Colonic mucosa (tissue), 4 donors: ENCODE measurements at regions not wholly inside any gene's neighbourhood (a gene's known extent, or its start where the extent isn't known, plus 50 kb on each side); places are given as distances from the start of the nearest gene placed in this dataset.

Source experiments
- DNase-seq: peaks from one replicate; pipeline ENCODE4 v3.0.0-alpha.2; 2020
- H3K27ac ChIP-seq: fragments of 200-600 bp; one replicate; pipeline ENCODE4 v1.8.0; 2021
- H3K27me3 ChIP-seq: fragments of 200-600 bp; one replicate; pipeline ENCODE4 v1.8.0; 2021
- H3K36me3 ChIP-seq: fragments of 200-600 bp; one replicate; pipeline ENCODE4 v1.8.0; 2021
- H3K4me1 ChIP-seq: fragments of 200-600 bp; one replicate; pipeline ENCODE4 v1.8.0; 2021; ENCODE audit warnings: mild to moderate bottlenecking
- H3K4me3 ChIP-seq: fragments of 200-600 bp; one replicate; pipeline ENCODE4 v1.8.0; 2021
- H3K9ac ChIP-seq, 2 donors: one replicate each; pipeline ENCODE4 v1.7.0; 2013; ENCODE audit warnings: control low read depth in 2 of 2, low read depth in 2 of 2, low read length in 2 of 2
- H3K9me3 ChIP-seq: fragments of 200-600 bp; one replicate; pipeline ENCODE4 v1.8.0; 2021
- CTCF ChIP-seq: fragments of 200-600 bp; IDR thresholded peaks from one replicate; pipeline ENCODE4 v1.8.0; 2022; ENCODE audit warnings: antibody characterized with exemption, mild to moderate bottlenecking
- intact Hi-C: fragments of 100-400 bp; cut with DNase I; formaldehyde crosslinking; loops from one replicate; pipeline ENCODE4 v1.14.1; 2022
- donor health status: healthy.
- donor health status: DM: no; HTN: no; CAD: no.
- donor health status: DM: no; HTN: no; CAD: no.

GRCh38 chr4:56272927-56273326, 114.4 kb downstream of the AASDH start:
- Histone ChIP-seq H3K9me3 (no peaks in the 10 kb centered on the region), H3K27ac (peak overlapping the region; percentile 78), H3K4me1 (no peaks in the 10 kb centered on the region), H3K36me3 (no peaks in the 10 kb centered on the region), H3K27me3 (no peaks in the 10 kb centered on the region), H3K9ac (peak overlapping the region in 1 of 2 donors; percentile 62), H3K4me3 (peak overlapping the region; percentile 0)
- DNase-seq = peak; percentile 25
- no peak for TF ChIP-seq CTCF
- intact Hi-C loops = no loop called here

- Histone ChIP-seq H3K4me1 (peaks cover 8% of the 10 kb centered on the region), H3K9me3 (no peaks in the 10 kb centered on the region), H3K27me3 (no peaks in the 10 kb centered on the region), H3K36me3 (no peaks in the 10 kb centered on the region), H3K4me3 (peak overlapping the region; percentile 0), H3K27ac (peak overlapping the region; percentile 78), H3K9ac (peak overlapping the region in 1 of 2 donors; percentile 62)
- intact Hi-C loops = no loop called here
- DNase-seq = peak; percentile 82
- no peak for TF ChIP-seq CTCF
These were observed 115.3 kb downstream of the AASDH start for GRCh38 chr4:56272003-56272402.

- no peak for TF ChIP-seq CTCF
- Histone ChIP-seq H3K9me3 (no peaks in the 10 kb centered on the region), H3K4me1 (peaks cover 8% of the 10 kb centered on the region), H3K4me3 (no peak overlapping the region), H3K36me3 (no peaks in the 10 kb centered on the region), H3K27ac (peak overlapping the region; percentile 78), H3K27me3 (no peaks in the 10 kb centered on the region), H3K9ac (no peak overlapping the region)
- no peak for DNase-seq
- intact Hi-C loops = no loop called here
These were observed 116.2 kb downstream of the AASDH start for GRCh38 chr4:56271131-56271530.

GRCh38 chr4:56267558-56267957, 119.7 kb downstream of the AASDH start:
- TF ChIP-seq CTCF = no peak
- no peaks in the 10 kb centered on the region for H3K36me3 ChIP-seq
- H3K4me1 ChIP-seq = peaks cover 8% of the 10 kb centered on the region
- peak overlapping the region; percentile 33 for H3K27ac ChIP-seq
- H3K4me3 ChIP-seq = no peak overlapping the region
- H3K9ac ChIP-seq = no peak overlapping the region
- DNase-seq = peak; percentile 29
- H3K27me3 ChIP-seq = no peaks in the 10 kb centered on the region
- intact Hi-C loops = no loop called here
- H3K9me3 ChIP-seq = no peaks in the 10 kb centered on the region

- no peak overlapping the region for H3K4me3 ChIP-seq
- H3K27me3 ChIP-seq = no peaks in the 10 kb centered on the region
- peaks cover 8% of the 10 kb centered on the region for H3K4me1 ChIP-seq
- no peak for DNase-seq
- no peaks in the 10 kb centered on the region for H3K9me3 ChIP-seq
- H3K9ac ChIP-seq = no peak overlapping the region
- no peaks in the 10 kb centered on the region for H3K36me3 ChIP-seq
- intact Hi-C loops = no loop called here
- H3K27ac ChIP-seq = no peak overlapping the region
- no peak for TF ChIP-seq CTCF
These were observed 122.4 kb downstream of the AASDH start for GRCh38 chr4:56264873-56265272.

GRCh38 chr4:56261027-56261426, 126.3 kb downstream of the AASDH start:
- Histone ChIP-seq H3K9ac (no peak overlapping the region), H3K36me3 (no peaks in the 10 kb centered on the region), H3K4me3 (no peak overlapping the region), H3K27ac (no peak overlapping the region), H3K4me1 (no peaks in the 10 kb centered on the region), H3K27me3 (no peaks in the 10 kb centered on the region), H3K9me3 (no peaks in the 10 kb centered on the region)
- no peak for DNase-seq
- intact Hi-C loops = no loop called here
- no peak for TF ChIP-seq CTCF
